A673 (cell line): ENCODE measurements at regions not wholly inside any gene's neighbourhood (a gene's known extent, or its start where the extent isn't known, plus 50 kb on each side); places are given as distances from the start of the nearest gene placed in this dataset.

Experiments used
- BruUV-seq: library from RNA; stranded (reverse); fragments of 400-500 nt; replicated peaks from 2 replicates; lab custom pipeline; 2021; lab: Mats Ljungman, UMichigan
- CTCF ChIA-PET: fragments of 300-600 bp; sonication (Branson Sonifier 250); formaldehyde crosslinking; loops from one replicate; lab custom pipeline; 2022; ENCODE audit warnings: antibody characterized with exemption; lab: Charles Lee
- POLR2A ChIA-PET: fragments of 300-600 bp; sonication (Branson Sonifier 250); formaldehyde crosslinking; loops from one replicate; lab custom pipeline; 2022; ENCODE audit warnings: antibody characterized with exemption; ENCODE audit not compliant: low non-redundant PET; lab: Charles Lee
- DNase-seq: peaks from one replicate; pipeline ENCODE4 v3.0.0-alpha.2; 2015; ENCODE audit warnings: low spot score
- H3K27ac ChIP-seq: fragments of 200-600 bp; sonication (generic); 2 replicates; pipeline ENCODE4 v1.5.1; 2016; ENCODE audit warnings: mixed run types, low read depth, mild to moderate bottlenecking, mixed read lengths, antibody characterized with exemption, low read length; ENCODE audit not compliant: poor library complexity, severe bottlenecking
- H3K27me3 ChIP-seq: fragments of 200-600 bp; sonication (generic); replicated peaks from 2 replicates; pipeline ENCODE4 v1.6.1; 2017; ENCODE audit warnings: mixed run types, low read depth, mild to moderate bottlenecking, mixed read lengths, antibody characterized with exemption, low read length; ENCODE audit not compliant: insufficient read depth, poor library complexity
- H3K36me3 ChIP-seq: fragments of 200-600 bp; sonication (generic); 2 replicates; pipeline ENCODE4 v1.6.1; 2016; ENCODE audit warnings: mixed run types, mild to moderate bottlenecking, mixed read lengths, antibody characterized with exemption, low read length; ENCODE audit not compliant: insufficient read depth, poor library complexity, severe bottlenecking
- H3K4me1 ChIP-seq: fragments of 200-600 bp; sonication (generic); 2 replicates; pipeline ENCODE4 v1.6.1; 2017; ENCODE audit warnings: mixed run types, mild to moderate bottlenecking, mixed read lengths, antibody characterized with exemption, low read length; ENCODE audit not compliant: insufficient read depth, poor library complexity, severe bottlenecking
- H3K4me3 ChIP-seq: fragments of 200-600 bp; sonication (generic); 2 replicates; pipeline ENCODE4 v1.5.1; 2016; ENCODE audit warnings: low read depth, mixed run types, mild to moderate bottlenecking, mixed read lengths, low read length; ENCODE audit not compliant: poor library complexity, severe bottlenecking
- H3K9me3 ChIP-seq: fragments of 200-600 bp; sonication (generic); 2 replicates; pipeline ENCODE4 v1.6.1; 2016; ENCODE audit warnings: mixed run types, low read depth, mild to moderate bottlenecking, mixed read lengths, antibody characterized with exemption, low read length; ENCODE audit not compliant: poor library complexity, severe bottlenecking
- EZH2 ChIP-seq: fragments of 200-600 bp; sonication (generic); IDR thresholded peaks from 2 replicates; pipeline ENCODE4 v1.6.1; 2017; ENCODE audit warnings: borderline replicate concordance, low read depth, mild to moderate bottlenecking, mixed read lengths, antibody characterized with exemption, low read length; ENCODE audit not compliant: poor library complexity, severe bottlenecking
- intact Hi-C: fragments of 100-400 bp; cut with micrococcal nuclease; formaldehyde crosslinking; loops from one replicate; pipeline ENCODE4 v1.10.0; 2022; ENCODE audit not compliant: unreplicated experiment
- TF ChIP-seq, protein P1 (sequence below): fragments of 300-800, 200-600 bp; sonication (generic); conservative IDR thresholded peaks from 2 replicates; pipeline ENCODE4 v1.5.1; 2017; ENCODE audit warnings: low read depth, mild to moderate bottlenecking, antibody characterized with exemption, low read length, moderate library complexity, mixed read lengths

DNA sequence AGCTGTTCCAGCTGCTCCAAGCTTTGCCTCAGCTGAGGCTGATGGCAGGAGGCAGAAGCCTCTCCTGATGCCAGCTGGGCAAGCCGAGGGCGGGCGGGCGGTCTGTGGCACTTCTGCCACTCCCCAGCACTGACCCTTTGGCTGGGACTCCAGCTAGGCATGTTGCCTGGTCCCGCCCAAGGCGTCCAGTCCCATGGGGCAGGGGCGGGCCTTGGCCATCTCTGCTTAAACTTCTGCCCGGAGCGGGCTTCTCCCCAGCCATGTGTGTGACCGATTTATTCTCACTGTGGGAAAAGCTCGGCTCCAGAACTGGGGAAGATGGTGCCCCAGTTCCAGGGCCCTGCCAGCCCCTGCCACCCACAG is 349.1 kb downstream of the SEC14L1 start:
- Histone ChIP-seq H3K36me3 (peaks cover 29% of the 10 kb centered on the region), H3K9me3 (no peaks in the 10 kb centered on the region), H3K4me3 (no peak overlapping the region), H3K27ac (no peak overlapping the region), H3K4me1 (peaks cover 5% of the 10 kb centered on the region), H3K27me3 (no peaks in the 10 kb centered on the region)
- TF ChIP-seq EZH2, result no peak
- TF ChIP-seq, protein P1, sequence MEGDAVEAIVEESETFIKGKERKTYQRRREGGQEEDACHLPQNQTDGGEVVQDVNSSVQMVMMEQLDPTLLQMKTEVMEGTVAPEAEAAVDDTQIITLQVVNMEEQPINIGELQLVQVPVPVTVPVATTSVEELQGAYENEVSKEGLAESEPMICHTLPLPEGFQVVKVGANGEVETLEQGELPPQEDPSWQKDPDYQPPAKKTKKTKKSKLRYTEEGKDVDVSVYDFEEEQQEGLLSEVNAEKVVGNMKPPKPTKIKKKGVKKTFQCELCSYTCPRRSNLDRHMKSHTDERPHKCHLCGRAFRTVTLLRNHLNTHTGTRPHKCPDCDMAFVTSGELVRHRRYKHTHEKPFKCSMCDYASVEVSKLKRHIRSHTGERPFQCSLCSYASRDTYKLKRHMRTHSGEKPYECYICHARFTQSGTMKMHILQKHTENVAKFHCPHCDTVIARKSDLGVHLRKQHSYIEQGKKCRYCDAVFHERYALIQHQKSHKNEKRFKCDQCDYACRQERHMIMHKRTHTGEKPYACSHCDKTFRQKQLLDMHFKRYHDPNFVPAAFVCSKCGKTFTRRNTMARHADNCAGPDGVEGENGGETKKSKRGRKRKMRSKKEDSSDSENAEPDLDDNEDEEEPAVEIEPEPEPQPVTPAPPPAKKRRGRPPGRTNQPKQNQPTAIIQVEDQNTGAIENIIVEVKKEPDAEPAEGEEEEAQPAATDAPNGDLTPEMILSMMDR, result no peak
- ChIA-PET CTCF (no interaction called here), POLR2A (no interaction called here)
- intact Hi-C loops, result no loop called here
- no TSS peak for BruUV-seq
- DNase-seq, result no peak

DNA sequence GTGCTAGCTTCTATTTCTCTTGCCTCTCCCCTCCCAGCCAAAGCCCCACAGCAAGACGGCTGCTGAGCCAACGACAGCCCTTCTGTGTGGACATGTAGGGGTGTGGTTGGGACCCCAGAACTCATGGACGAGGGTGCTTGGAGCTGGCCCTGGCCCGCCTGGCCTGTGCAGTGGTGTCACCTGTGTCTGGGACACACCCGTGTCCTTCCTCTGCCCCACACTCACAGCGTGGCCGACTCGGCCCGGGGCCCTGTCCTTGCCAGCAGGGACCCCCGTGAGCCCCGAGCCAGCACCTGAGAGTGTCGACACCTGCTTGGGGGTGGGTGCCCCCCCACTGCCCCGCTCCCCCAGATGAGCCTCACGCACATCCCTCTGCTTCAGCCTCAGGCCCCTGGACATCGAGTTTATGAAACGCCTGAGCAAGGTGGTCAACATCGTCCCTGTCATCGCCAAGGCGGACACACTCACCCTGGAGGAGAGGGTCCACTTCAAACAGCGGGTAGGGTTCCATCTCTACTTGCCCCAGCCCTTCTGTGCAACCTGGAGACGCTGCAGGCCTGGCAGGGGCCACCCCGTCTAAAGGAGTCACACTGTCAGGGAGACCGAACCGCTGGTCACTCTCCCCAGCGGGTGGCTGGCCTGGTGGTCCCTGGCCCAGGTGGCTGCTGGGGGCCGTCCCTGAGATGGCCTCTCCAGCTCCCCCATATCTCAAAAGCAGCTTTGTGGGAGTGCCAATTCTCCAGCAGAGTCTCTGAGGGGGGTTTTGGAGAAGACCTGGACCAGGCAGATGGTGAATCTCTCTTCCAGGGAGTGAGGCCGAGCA is 349.8 kb downstream of the SEC14L1 start:
- Histone ChIP-seq H3K27me3 (no peaks in the 10 kb centered on the region), H3K4me1 (peaks cover 5% of the 10 kb centered on the region), H3K36me3 (peaks cover 32% of the 10 kb centered on the region), H3K4me3 (no peak overlapping the region), H3K27ac (no peak overlapping the region), H3K9me3 (no peaks in the 10 kb centered on the region)
- CTCF ChIA-PET, result no interaction called here
- DNase-seq, result no peak
- intact Hi-C loops, result no loop called here
- TF ChIP-seq, protein P1, result no peak
- TF ChIP-seq EZH2, result no peak
- POLR2A ChIA-PET, result no interaction called here
- no TSS peak for BruUV-seq

DNA sequence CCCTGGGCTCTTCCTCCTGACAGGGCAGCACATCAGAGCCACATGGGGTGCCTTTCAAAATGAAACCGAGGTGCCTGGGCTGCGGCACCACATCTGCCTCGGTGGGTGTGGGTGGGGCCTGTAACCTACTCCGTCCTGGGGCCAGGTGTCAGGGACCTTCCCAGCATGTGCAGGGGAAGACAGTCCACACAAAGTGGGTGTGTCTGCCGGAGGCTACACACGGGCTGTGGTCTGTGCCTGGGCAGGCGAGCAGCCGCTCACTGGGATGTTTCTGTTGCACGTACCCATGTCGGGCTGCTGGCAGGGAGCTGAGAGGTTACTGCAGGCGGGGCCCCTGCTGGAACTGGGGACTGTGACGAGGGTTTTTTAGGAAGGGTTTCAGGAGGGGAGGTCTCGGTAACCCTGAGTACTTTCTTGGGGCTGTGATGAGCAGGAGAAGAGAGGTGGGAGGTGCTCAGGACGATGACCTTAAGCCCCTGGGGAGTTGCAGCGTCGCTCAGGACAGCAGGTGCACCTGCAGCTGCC is 351.2 kb downstream of the SEC14L1 start:
- no peak overlapping the region for H3K4me3 ChIP-seq
- H3K27me3 ChIP-seq, result no peaks in the 10 kb centered on the region
- CTCF ChIA-PET, result no interaction called here
- intact Hi-C loops, result no loop called here
- POLR2A ChIA-PET, result no interaction called here
- no peak overlapping the region for H3K27ac ChIP-seq
- peaks cover 35% of the 10 kb centered on the region for H3K36me3 ChIP-seq
- no TSS peak for BruUV-seq
- H3K9me3 ChIP-seq, result no peaks in the 10 kb centered on the region
- TF ChIP-seq EZH2, result no peak
- TF ChIP-seq, protein P1, result no peak
- H3K4me1 ChIP-seq, result peaks cover 5% of the 10 kb centered on the region
- DNase-seq, result no peak
